Right hindlimb (tissue), 1 donor: ENCODE measurements at regions not wholly inside any gene's neighbourhood (a gene's known extent, or its start where the extent isn't known, plus 50 kb on each side); places are given as distances from the start of the nearest gene placed in this dataset.

Experiments used
- DNase-seq: peaks from one replicate; pipeline ENCODE4 v3.0.0-alpha.2; 2018

DNA sequence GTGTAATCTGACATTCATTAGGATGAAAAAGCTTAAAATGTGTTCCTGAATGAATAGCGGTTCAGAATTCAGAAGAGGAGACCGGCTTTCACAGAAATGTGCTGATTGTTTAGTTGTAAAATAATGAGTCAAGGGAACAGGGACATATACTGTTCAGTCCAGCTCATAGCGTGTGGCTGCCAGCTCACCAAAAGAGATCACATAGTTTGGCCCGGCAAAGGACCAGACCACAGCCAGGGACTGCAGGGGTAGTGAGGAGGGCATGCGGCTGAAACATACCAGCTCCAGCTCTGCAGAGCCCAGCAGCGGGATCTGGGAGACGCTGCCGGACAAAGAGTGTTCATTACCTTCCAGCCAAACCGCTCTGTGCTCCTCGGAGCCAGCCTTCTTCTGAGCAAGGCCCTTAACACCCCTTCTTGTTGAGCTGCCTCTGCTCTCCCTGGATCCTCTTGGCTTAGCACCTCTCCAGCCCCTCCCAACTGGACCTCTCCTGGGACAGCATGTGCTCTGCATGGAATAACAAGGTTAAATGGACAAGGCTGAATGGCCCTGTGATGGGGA is 116.8 kb upstream of the CNTLN start:
- peak; percentile 79 for DNase-seq

DNA sequence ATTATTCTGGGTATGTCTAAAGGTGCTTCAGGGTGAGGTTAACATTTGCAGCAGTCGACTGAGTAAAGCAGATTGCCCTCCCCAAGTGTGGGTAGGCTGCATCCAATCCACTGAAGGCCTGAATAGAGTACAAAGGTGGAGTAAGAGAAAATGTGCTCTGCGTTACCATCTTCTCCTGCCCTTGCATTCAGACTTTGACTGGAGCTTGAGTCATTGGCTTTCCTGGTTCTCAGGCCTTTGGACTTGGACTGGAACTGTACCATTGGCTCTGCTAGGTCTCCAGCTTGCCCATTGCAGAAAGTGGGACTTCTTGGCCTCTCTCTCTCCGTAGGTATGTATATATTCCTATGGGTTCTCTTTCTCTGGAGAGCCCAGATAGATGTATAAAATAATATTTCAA is 120.9 kb upstream of the CNTLN start:
- DNase-seq: no peak

DNA sequence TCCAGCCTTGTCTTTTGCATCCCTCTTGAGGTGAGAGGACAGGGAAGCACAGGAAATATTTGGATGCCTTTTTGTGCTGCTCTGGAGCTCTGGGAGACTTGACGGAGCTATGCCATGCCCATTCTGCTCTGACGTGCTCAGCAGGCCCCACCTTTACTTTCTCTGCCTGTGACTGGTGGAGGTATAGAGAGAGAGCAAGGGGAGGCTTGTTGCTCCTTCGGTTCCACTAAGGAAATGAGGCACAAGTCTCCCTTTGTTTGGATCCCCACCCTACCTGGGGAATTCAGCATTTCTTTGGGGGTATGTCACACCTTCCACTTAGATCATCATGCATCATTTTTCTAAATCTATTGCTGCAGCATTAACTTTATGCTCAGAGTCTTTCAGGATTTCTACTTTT is 121.8 kb upstream of the CNTLN start:
- no peak for DNase-seq

DNA sequence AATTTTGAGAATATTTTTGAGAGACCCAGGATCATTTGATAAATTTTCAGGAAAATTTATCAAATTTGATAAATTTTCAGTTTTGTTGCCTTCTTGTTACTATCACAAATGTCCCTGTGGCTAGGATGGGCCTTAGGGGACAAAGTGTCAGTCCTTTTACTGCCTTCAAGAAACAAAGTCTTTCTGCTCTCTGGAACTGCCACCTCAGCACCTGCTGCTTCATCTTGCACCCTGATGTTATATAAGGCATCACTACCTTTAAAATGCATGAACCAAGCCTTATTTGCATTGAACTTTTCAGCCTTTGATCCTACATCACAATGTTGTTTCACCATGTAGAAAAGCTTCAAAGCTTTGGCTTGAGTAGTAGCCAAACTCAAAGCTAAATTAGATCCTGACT is 123.0 kb upstream of the CNTLN start:
- no peak for DNase-seq

DNA sequence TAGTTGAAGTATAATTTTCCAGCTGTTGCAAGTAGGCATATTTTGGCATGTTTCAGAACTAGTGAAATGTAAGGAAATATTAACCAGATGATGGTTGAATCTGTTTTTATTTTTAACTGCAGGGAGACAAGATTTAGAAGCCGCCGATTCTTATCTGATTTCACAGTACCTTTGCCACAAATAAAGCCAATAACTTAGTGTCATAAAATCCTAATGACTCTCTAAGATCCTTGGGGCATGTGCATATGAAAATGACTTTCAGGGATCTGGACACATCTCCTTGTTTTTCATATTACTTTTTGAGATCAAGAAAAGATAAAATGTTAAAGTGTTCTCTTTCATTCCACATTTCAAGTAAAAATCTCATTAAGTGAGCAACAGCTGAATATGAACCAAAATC is 125.8 kb upstream of the CNTLN start:
- no peak for DNase-seq

DNA sequence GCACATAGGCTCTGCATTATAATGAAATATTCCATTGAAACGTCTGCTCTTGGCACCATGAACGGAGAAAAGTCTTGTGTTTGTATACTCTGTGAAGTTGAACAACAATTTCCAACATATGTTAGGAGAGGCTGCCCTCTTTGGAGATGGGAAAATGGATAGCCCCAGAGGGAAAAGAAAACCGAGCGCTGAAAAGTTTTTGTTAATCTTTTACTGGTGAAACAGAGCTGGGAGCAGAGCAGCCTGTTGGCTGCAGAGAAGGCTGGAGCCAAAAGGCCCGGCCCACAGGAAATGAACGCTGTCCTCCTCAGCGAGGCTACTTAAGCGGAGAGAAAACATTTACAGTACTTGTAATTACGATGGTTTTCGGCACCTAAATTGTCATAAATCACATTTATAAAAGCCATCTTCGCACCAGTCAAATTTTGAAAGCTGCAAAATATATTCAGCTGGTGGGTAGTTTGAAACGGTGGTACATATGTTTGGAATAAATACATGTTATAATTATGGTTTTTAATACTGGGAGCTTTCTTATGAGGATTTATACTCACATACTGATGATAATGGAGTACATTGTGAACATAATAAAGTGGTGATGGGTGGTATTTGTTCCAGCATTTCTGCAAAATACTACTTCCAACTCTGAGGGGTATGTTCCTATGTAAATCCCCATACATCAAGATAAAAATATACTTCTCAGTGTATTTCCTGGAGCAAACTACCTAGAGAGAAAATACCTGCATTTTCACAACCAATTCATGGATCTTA is 129.6 kb upstream of the CNTLN start:
- peak; percentile 89 for DNase-seq

DNA sequence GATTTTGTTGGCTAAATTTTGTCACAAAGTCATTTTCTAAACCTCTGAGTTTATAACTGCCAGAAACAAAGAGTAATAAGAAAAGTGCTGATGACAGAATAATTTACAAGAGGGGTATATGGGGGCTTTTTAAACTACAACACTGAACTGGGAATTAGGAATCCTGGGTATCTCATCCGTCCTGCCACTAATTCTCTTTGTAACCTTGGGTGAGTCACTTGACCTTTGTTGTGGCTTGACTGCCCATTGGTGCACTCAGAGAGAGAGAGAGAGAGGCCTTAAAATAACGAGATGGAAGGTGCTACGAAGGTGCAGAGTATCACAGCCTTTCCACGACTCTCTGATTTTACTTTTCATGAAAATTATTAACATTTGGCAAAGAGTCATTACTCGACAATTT is 130.3 kb upstream of the CNTLN start:
- DNase-seq: no peak

DNA sequence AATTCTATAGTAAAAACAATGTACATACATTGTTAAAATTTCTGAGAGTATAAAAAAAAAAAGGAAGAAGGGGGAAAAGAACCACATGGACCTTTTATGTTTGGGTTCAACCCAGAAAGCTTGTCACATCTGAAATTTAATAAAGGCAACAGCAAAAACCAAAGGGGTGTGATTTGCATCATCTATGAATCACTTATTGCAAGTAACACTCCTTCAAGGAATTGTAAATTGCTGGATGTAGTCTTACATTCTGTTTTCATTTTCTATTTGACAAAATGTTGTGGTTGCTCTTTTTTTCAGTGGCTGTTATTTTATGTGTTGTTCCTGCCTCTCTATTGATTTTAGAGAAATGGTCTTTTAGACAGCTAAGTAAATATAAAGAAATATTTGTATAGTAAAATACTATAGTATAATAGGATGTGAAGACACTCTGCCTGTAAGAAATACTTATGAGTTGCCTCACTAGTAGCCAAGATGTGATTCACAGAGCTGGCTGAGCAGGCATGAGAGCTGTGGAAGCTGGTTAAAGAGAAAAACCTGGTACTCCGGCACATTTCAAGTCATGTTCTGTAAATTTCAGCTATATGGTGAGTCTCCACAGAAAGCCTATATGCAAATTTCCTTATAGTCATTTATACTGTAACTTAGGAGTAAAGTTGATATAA is 131.1 kb upstream of the CNTLN start:
- DNase-seq: peak; percentile 36

DNA sequence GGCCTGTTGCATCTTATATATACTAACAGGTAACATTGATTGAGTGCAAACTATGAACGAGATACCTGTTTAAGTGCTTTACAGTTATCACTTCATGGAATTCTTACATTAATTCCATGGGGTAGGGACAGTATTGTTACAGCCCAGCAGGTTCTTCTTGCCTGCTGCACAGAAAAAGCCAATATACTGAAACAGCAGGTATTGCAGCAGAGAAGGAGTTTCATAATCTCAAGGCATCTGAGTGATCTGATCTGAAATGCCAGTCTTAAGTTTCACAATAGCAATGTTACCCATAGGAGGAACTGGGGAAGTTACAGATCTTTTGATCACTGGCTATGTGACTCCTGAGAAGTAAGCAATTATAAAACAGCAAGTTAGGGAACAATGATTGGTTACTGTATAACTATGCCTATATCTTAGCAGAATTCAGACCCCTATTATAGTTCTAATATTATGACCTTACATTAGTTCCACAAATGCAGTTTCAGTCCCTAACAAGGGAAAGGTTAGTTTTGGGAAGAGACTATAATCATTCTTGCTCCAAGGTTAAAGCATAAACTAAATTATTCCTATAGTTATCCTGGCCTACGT is 126.5 kb upstream of the BNC2 start:
- DNase-seq: no peak

DNA sequence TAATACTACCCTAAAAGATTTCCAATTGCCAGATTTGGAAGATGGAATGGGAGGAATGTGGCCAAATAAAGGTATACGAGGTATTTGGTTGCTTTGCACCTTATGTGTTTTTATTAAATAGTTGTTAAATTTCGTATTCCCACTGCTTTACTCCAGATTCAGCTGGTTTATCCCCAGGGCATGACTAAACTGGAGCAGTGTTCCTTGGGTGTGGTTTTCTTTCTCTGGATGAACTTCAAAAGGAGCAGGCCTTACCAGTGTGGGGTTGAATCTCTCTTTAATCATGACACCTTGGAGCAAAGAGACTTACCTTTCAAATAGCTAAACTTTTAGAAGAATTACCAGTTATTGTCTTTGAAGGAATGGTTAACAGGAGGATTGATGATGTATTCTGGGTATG is 121.7 kb upstream of the BNC2 start:
- no peak for DNase-seq

DNA sequence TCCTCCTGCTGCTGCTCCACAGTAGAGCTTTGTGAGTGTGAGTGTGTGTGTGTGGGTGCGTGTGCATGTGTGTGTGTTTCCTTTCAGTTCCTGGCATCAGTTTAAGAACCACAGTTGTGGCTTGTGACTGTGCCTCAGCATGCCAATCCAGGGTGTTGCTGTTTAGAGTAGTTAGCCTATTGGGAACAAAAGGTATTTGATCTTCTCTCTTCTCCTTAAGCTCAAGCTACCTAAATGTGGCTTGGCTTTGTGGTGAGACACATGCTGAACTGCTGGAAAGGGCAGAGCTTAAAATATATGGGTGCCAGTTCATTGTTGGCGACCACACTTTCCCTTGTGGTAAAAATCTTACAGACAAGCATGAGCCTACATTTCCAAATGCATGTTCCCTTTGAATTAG is 116.6 kb upstream of the BNC2 start:
- DNase-seq: peak; percentile 52

DNA sequence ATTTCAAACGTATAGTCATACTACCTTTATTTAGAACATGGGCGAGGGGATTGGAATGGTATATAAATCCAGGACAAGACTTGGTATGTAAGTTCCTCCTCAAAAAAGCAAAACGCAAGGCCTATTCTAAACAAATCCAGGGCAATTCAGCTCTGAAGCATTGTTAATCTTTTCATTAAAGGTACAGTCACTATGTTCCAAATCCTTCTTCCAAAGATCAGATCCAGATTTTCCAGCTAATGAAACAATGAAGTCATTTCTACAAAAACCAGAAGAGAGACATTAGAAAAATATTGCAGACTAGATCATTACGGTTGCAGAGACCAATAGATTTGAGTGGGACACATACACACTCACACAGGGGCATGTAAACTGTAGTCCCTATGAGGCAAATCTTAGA is 116.1 kb upstream of the BNC2 start:
- DNase-seq: no peak

DNA sequence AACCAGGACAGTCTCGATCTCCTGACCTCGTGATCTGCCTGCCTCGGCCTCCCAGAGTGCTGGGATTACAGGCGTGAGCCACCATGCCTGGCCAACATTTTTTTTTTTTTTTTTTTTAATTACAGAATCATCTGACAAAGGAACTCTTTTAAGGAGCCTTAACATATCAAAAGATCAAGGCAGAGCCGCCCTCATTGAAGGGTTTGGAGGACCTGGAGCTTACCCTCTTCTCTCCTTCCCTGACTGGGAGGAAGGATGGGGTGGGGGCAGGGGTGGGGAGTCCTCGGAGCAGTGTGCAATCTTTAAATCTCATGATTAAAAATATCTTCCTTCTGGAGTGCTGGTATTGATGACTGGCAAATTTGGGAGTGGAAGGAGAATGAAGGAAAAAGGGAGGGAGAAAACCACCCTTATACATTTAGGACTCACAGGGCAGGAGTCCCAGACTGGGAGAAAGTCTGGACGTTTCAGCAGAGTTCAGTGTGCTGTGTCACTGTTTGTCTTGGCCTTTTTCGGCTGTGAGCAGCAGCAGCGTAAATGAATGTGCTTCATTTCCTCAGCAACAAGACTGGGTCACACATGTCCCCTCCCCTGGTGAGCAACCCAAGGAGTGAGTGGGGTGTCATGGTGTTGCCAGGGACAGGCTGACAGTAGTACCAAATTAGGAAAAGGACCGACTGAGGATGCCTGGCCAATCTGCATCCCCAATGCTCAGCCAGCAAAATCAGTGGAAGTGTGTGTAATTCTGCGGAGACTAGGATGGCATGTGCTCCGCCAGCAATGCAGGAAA is 115.3 kb upstream of the BNC2 start:
- peak; percentile 44 for DNase-seq

DNA sequence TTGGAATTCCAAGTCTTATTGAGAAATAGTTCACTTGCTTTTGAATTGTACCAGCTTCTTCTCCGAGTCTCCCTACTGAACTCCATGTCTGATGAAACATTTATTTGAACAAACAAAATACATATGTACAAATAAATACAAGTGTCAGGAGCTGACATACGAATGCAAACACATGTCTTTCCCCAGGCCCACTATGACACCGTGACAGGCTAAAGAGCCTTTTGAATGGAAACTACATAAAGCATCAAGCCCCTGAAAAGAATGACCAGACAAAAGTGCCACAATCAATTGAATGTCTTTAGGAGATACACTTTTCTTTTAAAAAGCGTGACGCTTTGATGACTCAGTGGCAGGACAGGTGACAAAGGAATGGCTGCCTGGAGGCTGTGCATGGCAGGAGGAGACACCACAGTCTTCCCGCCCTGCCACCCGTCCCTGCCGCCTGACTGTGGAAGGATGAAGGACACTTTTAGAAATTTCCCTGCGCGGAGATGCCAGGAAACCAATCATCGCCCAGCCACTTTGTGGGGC is 112.4 kb upstream of the BNC2 start:
- no peak for DNase-seq

DNA sequence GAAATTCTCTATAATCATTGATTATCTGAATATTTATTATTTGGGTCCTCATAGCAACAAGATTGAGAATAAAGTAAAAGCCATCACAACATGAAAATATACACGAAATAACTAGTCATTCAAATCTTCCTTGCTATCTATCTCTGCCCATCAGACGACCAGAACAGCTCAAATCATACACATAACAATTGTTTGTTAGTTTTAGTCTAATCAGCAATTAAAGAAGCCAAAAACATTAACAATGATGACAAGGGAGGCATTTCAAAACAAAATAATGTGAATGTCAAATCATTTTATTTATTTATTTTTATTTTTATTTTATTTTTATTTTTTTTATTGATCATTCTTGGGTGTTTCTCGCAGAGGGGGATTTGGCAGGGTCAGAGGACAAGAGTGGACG is 106.0 kb upstream of the BNC2 start:
- no peak for DNase-seq

DNA sequence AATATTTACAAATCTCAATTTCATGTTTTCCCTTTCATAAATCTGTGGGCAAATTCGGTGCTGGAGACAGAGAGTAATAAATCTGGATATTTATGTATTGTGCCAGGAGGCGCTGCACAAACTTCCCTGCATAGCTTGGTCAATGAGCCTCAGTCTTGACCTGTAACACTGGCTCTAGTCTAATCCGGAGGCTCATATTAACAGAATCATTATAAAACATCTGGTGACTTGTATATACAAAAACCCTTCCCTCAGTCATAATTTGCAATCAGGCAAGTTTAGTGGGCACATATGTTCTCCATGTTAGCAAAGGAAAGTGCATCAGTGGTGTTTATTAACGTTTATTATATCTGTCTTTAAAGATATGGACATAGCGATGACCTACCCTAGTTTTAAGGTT is 104.0 kb upstream of the BNC2 start:
- no peak for DNase-seq

DNA sequence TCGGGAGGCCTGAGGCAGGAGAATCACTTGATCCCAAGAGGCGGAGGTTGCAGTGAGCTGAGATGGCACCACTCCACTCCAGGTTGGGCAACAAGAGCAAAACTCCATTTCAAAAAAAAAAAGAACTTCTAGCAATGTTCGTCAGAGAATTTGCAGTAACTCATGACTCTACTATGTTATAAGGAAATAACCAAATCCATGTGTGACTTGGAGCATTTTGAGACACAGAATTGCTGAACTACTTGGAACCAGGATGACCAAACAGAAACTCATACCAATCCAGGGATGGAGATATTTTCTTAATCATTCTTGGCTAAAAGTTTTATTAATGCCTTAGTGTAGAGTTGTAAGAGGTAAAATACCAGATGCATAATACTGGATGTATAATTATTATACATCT is 99.9 kb upstream of the BNC2 start:
- DNase-seq: no peak

DNA sequence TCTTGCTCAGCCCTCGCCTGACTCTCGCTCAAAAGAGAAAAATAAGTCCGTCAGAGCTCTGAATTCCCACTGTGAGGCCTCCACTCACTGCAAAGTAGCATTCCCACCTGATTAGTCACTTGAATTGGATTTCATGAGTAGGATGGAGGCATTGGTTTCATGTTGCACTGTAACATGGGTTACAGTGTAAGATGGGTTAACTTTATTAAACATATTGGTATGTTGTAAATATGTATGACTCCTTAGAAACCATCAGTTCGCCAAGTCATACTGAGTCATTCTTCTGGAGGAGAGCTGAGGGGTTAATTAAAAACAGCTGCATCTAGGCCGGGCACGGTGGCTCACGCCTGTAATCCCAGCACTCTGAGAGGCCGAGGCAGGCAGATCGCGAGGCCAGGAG is 93.8 kb upstream of the BNC2 start:
- DNase-seq: no peak

DNA sequence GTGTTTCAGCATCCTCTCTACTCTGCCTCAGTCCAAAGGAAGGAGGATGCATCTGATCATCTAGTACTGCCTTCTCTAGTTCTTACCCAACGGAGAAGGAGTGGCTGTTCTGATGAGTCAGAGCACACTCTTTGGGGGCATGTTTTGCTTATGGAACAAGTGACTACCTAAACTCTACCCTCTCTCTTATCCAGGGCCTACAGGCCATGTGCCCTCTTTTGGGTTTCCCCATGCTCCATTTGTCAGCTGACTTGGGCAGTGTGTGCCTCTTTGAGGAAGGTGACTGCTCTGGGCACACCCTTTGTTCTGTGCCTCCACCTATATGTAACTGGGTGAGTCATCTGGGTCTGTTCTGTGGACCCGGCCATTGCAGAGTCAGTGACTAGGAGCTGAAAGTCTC is 89.6 kb upstream of the BNC2 start:
- DNase-seq: no peak

DNA sequence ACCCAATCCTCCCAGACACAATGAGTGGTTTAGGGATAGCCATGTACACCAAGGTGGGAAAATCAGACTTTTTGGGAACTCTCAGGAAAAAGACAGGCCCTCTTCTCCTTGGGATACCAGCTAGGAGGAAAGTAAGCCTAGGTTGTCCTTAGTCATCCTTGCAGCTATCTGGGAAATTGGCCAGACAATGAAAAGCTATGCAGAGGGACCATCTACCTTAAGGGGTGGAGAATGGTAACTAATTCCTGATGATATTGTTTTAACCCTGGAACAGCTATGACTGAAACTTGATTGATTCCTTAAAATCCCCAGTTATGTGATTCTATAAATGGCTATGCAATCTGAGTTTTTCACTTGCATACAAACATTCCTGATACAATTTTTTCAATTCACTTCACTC is 88.9 kb upstream of the BNC2 start:
- DNase-seq: no peak

DNA sequence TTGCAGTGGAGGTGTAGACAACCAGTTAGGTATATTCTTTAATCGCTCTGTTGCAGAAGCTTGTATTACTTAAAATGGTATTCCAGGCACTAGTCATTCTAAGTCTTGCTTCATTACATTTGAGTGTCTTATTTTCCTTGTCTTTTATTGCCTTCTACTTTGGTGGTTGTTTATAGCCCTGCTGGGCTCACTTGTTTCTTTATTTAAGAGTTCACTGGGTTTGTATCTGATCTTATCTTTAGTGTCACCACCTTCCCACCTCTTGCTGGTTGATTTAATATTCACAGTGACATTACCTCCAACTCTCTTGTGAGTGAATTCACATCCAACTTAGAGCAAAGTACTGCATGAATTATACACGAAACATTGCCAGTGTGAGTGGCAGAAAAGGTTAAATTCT is 83.6 kb upstream of the BNC2 start:
- DNase-seq: no peak

DNA sequence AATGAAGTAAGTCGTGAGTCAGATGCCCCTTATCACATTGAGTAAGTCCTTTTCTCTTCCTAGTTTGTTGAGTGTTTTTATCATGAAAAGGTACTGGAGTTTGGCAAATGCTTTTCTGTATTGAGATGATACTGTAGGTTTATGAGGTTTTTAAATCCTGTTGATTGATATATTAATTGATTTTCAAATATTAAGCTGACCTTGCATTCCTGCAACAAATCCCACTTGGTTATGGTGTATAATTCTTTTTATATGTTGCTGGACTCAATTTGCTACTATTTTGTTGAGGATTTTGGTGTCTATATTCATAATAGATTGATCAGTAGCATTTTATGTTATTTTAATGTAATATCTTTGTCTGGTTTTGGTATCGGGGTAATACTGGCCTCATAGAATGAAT is 81.0 kb upstream of the BNC2 start:
- no peak for DNase-seq

DNA sequence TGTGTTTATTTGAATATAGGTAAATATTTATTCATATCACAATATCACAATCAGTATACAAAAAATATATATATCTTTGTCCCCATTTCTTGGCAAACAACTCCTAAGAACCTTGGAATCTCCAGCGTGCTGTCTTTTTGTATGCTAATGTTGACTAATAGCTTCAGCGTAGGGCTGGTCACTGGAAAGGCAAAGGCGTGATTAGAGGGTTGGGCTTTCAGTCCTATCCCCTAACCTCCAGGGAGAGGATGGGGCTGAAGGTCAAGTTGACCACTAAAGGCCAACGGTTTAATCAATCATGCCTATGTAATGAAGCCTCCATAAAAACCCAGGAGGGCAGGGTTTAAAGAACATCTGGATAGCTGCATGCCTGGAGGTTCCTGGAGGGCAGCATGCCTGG is 79.6 kb upstream of the BNC2 start:
- no peak for DNase-seq
